ENCODE measurements at regions not wholly inside any gene's neighbourhood (a gene's known extent, or its start where the extent isn't known, plus 50 kb on each side); places are given as distances from the start of the nearest gene placed in this dataset.

DNA sequence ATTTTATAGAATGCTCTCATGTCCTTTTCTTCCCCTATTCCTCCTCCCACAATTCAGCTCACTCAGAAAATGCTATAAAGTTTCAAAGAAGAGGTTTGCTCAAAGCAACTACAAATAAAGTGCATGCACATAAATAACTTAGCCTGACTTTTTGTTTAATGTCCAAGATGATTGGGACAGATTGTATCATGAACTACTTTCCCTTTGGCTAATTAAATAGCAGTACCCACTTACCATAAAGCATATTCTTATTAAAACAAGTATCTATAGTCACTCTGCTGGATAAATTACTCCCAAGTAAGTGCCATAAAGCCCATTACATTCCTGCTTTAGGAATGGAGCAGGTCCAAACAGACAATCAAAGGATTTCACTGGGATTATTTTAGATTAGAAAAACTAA, 576.0 kb downstream of the LMO4 start:
- TF ChIP-seq, protein P1, sequence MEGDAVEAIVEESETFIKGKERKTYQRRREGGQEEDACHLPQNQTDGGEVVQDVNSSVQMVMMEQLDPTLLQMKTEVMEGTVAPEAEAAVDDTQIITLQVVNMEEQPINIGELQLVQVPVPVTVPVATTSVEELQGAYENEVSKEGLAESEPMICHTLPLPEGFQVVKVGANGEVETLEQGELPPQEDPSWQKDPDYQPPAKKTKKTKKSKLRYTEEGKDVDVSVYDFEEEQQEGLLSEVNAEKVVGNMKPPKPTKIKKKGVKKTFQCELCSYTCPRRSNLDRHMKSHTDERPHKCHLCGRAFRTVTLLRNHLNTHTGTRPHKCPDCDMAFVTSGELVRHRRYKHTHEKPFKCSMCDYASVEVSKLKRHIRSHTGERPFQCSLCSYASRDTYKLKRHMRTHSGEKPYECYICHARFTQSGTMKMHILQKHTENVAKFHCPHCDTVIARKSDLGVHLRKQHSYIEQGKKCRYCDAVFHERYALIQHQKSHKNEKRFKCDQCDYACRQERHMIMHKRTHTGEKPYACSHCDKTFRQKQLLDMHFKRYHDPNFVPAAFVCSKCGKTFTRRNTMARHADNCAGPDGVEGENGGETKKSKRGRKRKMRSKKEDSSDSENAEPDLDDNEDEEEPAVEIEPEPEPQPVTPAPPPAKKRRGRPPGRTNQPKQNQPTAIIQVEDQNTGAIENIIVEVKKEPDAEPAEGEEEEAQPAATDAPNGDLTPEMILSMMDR (IDR thresholded peaks at IDR 0.05), result no peak
- no peak for TF ChIP-seq POLR2A (IDR thresholded peaks at IDR 0.05)

Data from testis (tissue), 2 donors.